Astrocyte (in vitro differentiated cells and primary cell): ENCODE measurements at regions not wholly inside any gene's neighbourhood (a gene's known extent, or its start where the extent isn't known, plus 50 kb on each side); places are given as distances from the start of the nearest gene placed in this dataset.

Source experiments
- EZH2 ChIP-seq: IDR thresholded peaks from 2 replicates; pipeline ENCODE4 v1.6.1; 2012; ENCODE audit warnings: mild to moderate bottlenecking, low read length, inconsistent platforms; ENCODE audit not compliant: insufficient read depth
- TF ChIP-seq, protein P1 (sequence below): IDR thresholded peaks from 2 replicates; pipeline ENCODE4 v1.5.1; 2011; ENCODE audit warnings: low read depth, mild to moderate bottlenecking, inconsistent platforms, low read length, moderate library complexity; ENCODE audit not compliant: insufficient read depth

DNA sequence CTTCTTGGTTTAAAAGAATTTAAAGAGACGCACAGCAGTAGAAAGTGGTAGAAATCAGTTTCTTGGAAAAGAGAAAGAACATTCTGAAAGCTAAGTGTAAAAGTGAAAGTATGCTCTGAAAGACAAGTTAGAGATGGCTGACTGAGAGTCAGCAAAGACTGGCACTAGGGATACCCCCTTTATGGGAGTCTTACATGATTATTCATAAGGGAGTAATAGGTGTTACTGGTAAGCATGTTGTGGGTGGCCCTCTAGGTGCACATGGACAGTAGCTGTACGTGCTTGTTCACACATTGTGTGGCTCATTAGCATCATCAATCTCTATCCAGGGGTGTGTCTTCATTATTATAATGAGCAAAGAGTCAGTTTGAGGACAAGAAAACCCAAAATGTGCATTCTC is 816.2 kb downstream of the CBLN2 start:
- TF ChIP-seq, protein P1, sequence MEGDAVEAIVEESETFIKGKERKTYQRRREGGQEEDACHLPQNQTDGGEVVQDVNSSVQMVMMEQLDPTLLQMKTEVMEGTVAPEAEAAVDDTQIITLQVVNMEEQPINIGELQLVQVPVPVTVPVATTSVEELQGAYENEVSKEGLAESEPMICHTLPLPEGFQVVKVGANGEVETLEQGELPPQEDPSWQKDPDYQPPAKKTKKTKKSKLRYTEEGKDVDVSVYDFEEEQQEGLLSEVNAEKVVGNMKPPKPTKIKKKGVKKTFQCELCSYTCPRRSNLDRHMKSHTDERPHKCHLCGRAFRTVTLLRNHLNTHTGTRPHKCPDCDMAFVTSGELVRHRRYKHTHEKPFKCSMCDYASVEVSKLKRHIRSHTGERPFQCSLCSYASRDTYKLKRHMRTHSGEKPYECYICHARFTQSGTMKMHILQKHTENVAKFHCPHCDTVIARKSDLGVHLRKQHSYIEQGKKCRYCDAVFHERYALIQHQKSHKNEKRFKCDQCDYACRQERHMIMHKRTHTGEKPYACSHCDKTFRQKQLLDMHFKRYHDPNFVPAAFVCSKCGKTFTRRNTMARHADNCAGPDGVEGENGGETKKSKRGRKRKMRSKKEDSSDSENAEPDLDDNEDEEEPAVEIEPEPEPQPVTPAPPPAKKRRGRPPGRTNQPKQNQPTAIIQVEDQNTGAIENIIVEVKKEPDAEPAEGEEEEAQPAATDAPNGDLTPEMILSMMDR, result no peak
- TF ChIP-seq EZH2, result no peak
